Adipocyte (in vitro differentiated cells): ENCODE measurements at regions not wholly inside any gene's neighbourhood (a gene's known extent, or its start where the extent isn't known, plus 50 kb on each side); places are given as distances from the start of the nearest gene placed in this dataset.

ENCODE experiments used
- DNase-seq: peaks from one replicate; pipeline ENCODE4 v3.0.0-alpha.2; 2015; ENCODE audit warnings: low read depth
- H3K27me3 ChIP-seq: replicated peaks from 2 replicates; pipeline ENCODE4 v1.7.0; 2013; ENCODE audit warnings: mild to moderate bottlenecking, low read length, moderate library complexity; ENCODE audit not compliant: control insufficient read depth, insufficient read depth
- H3K36me3 ChIP-seq: 2 replicates; pipeline ENCODE4 v1.7.0; 2013; ENCODE audit warnings: low read length, mild to moderate bottlenecking, moderate library complexity; ENCODE audit not compliant: control insufficient read depth, insufficient read depth, severe bottlenecking
- H3K4me1 ChIP-seq: 2 replicates; pipeline ENCODE4 v1.7.0; 2013; ENCODE audit warnings: mild to moderate bottlenecking, low read length, moderate library complexity; ENCODE audit not compliant: control insufficient read depth, insufficient read depth
- H3K4me3 ChIP-seq: 2 replicates; pipeline ENCODE4 v1.7.0; 2013; ENCODE audit warnings: mild to moderate bottlenecking, low read length, moderate library complexity
- H3K9ac ChIP-seq: 2 replicates; pipeline ENCODE4 v1.7.0; 2013; ENCODE audit warnings: mild to moderate bottlenecking, low read length, moderate library complexity
- H3K9me3 ChIP-seq: 2 replicates; pipeline ENCODE4 v1.7.0; 2013; ENCODE audit warnings: mild to moderate bottlenecking, low read length, moderate library complexity; ENCODE audit not compliant: control insufficient read depth

- DNase-seq: no peak
- H3K36me3 ChIP-seq: no peaks in the 10 kb centered on the region
- H3K9ac ChIP-seq: no peak overlapping the region
- H3K4me1 ChIP-seq: peaks cover 15% of the 10 kb centered on the region
- H3K4me3 ChIP-seq: no peak overlapping the region
- peaks cover 3% of the 10 kb centered on the region for H3K27me3 ChIP-seq
- peaks cover 3% of the 10 kb centered on the region for H3K9me3 ChIP-seq
Observed at GRCh38 chr6:4297348-4297747, 162.0 kb upstream of the ECI2 start.

DNA sequence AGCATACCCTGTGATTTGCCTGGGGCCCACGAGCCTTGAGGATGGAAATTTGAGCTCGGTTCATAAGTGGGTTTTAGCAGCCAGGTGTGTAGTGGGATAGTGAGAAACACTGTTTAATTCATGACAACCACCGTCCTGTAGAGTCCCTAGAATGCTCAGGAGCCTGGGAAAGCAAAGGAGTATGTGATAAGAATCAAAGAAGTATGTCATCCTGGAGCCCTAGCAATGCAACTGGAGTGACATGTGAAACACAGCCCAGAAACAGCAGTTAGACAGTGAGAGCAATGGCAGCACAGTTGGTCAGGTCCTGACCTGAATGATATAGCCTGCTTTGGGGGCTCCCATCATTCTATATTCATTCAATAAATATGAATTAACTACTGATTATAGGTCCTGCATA lies 161.2 kb upstream of the ECI2 start:
- no peak overlapping the region for H3K4me3 ChIP-seq
- H3K36me3 ChIP-seq: no peaks in the 10 kb centered on the region
- H3K27me3 ChIP-seq: peaks cover 3% of the 10 kb centered on the region
- H3K9me3 ChIP-seq: peaks cover 3% of the 10 kb centered on the region
- DNase-seq: no peak
- no peak overlapping the region for H3K9ac ChIP-seq
- peaks cover 8% of the 10 kb centered on the region for H3K4me1 ChIP-seq

DNA sequence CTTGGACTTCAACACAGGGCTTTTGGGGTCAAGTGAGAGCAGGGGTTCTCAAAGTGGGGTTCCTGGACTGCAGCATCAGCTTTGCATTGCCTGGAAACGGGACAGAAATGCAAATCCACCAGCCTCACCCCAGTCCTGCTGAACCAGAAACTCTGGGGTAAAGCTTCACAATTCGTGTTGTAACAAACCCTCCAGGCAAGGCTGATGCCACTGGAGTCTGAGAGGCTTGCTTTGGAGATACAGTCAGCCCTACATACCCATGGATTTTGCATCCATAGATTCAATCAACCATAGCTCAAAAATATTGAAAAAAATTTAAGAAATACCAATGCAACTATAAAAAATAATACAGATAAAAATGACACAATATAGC lies 160.4 kb upstream of the ECI2 start:
- Histone ChIP-seq H3K27me3 (peaks cover 3% of the 10 kb centered on the region), H3K9me3 (peaks cover 3% of the 10 kb centered on the region), H3K36me3 (no peaks in the 10 kb centered on the region), H3K4me3 (no peak overlapping the region), H3K9ac (no peak overlapping the region), H3K4me1 (peaks cover 2% of the 10 kb centered on the region)
- no peak for DNase-seq

DNA sequence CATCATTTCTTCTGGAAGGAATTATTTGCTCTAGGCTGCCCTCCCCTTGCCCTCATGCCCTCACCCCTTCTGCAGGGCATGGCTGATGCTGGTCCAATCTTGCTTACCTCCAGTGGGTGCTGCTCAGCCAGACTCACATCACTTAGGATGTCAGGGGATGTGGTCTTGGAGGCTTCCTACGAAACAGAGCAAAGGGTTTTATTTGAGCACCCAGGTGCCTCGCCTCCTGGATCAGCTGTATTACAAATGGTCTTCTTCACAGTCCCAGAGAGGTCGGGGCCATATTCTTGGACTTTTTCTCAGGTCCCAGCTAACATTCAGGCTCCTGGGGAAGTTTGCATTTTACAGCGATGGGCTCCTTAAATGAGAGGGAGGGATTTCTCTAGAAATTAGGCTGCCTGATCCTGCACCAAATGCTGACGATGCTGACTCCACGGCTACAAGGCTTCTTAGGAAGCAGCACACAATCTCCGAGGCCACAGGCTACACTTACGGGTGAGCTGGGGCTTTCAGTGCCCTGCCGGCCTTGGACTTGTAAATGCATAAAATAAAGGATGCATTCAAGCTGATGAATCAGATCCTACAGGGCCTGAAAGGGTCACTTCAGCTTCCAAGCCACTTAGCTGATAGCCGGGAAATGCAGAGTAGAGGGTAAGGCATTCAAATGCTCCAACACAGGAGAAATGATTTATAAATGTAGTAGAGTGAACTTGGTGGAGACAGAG lies 159.8 kb upstream of the ECI2 start:
- H3K4me1 ChIP-seq: no peaks in the 10 kb centered on the region
- DNase-seq: no peak
- H3K36me3 ChIP-seq: no peaks in the 10 kb centered on the region
- H3K9ac ChIP-seq: no peak overlapping the region
- H3K9me3 ChIP-seq: peaks cover 3% of the 10 kb centered on the region
- H3K4me3 ChIP-seq: no peak overlapping the region
- H3K27me3 ChIP-seq: peaks cover 3% of the 10 kb centered on the region

- Histone ChIP-seq H3K9ac (no peak overlapping the region), H3K9me3 (peaks cover 3% of the 10 kb centered on the region), H3K36me3 (no peaks in the 10 kb centered on the region), H3K4me3 (no peak overlapping the region), H3K27me3 (peaks cover 3% of the 10 kb centered on the region), H3K4me1 (no peaks in the 10 kb centered on the region)
- DNase-seq: no peak
Observed at GRCh38 chr6:4294636-4295035, 159.3 kb upstream of the ECI2 start.

- DNase-seq: peak; percentile 17
- no peaks in the 10 kb centered on the region for H3K4me1 ChIP-seq
Observed at GRCh38 chr6:4291453-4292403, 156.4 kb upstream of the ECI2 start.

GRCh38 chr6:4289770-4290320 lies 154.5 kb upstream of the ECI2 start:
- Histone ChIP-seq H3K4me1 (no peaks in the 10 kb centered on the region), H3K4me3 (no peak overlapping the region), H3K36me3 (no peaks in the 10 kb centered on the region), H3K9me3 (no peaks in the 10 kb centered on the region), H3K27me3 (peaks cover 18% of the 10 kb centered on the region), H3K9ac (no peak overlapping the region)
- no peak for DNase-seq

More at GRCh38 chr6:4291453-4292403, 156.4 kb upstream of the ECI2 start:
- Histone ChIP-seq H3K36me3 (no peaks in the 10 kb centered on the region), H3K9ac (no peak overlapping the region), H3K27me3 (peaks cover 16% of the 10 kb centered on the region), H3K4me3 (no peak overlapping the region), H3K9me3 (no peaks in the 10 kb centered on the region)

GRCh38 chr6:4287811-4288244 lies 152.5 kb upstream of the ECI2 start:
- Histone ChIP-seq H3K4me3 (no peak overlapping the region), H3K9ac (no peak overlapping the region), H3K4me1 (no peaks in the 10 kb centered on the region), H3K9me3 (no peaks in the 10 kb centered on the region), H3K36me3 (no peaks in the 10 kb centered on the region), H3K27me3 (peaks cover 23% of the 10 kb centered on the region)
- DNase-seq: no peak

GRCh38 chr6:4287372-4287771 lies 152.0 kb upstream of the ECI2 start:
- no peaks in the 10 kb centered on the region for H3K9me3 ChIP-seq
- no peak for DNase-seq
- H3K36me3 ChIP-seq: no peaks in the 10 kb centered on the region
- no peaks in the 10 kb centered on the region for H3K4me1 ChIP-seq
- H3K27me3 ChIP-seq: peaks cover 23% of the 10 kb centered on the region
- no peak overlapping the region for H3K9ac ChIP-seq
- no peak overlapping the region for H3K4me3 ChIP-seq

GRCh38 chr6:4282926-4283325 lies 147.6 kb upstream of the ECI2 start:
- peaks cover 13% of the 10 kb centered on the region for H3K4me1 ChIP-seq
- H3K27me3 ChIP-seq: peaks cover 32% of the 10 kb centered on the region
- no peak for DNase-seq
- no peaks in the 10 kb centered on the region for H3K9me3 ChIP-seq
- no peak overlapping the region for H3K9ac ChIP-seq
- H3K36me3 ChIP-seq: no peaks in the 10 kb centered on the region
- no peak overlapping the region for H3K4me3 ChIP-seq
